ENCODE measurements at regions not wholly inside any gene's neighbourhood (a gene's known extent, or its start where the extent isn't known, plus 50 kb on each side); places are given as distances from the start of the nearest gene placed in this dataset.

DNA sequence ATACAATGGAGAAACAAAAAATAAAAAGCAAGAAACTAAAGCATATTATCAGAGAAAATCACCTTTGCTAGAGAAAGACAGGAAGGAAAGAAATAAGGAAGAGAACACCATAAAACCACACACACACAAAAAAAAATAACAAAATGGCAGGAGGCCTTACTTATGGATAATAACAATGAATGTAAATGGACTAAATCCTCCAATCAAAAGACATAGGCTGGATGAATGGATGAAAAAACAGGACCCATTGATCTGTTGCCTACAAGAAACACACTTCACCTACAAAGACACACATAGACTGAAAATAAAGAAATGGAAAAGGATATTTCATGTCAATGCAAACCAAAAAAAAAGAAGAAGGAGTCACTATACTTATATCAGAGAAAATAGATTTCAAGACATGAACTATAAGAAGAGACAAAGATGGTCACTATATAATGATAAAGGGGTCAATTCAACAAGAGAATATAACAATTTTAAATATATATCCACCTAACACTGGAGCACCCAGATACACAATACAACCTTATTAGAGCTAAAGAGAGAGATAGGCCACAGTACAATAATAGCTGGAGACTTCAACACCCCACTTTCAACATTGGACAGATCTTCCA is 693.6 kb downstream of the HACE1 start:
- peaks cover 9% of the 10 kb centered on the region; the same call in 1 of the 2 replicates for H3K4me1 ChIP-seq (ENCODE audit: control insufficient read depth, insufficient read depth, low read length)
- H3K9me3 ChIP-seq (ENCODE audit: control insufficient read depth, insufficient read depth, low read depth, low read length) = peaks cover 5% of the 10 kb centered on the region; the same call in 1 of the 2 replicates
- H3K4me3 ChIP-seq (ENCODE audit: low read depth, low read length) = no peak overlapping the region
- H3K27ac ChIP-seq (ENCODE audit: low read depth, low read length) = no peak overlapping the region
- H3K36me3 ChIP-seq (ENCODE audit: control insufficient read depth, insufficient read depth, low read length) = no peaks in the 10 kb centered on the region
- H3K9ac ChIP-seq (ENCODE audit: low read length) = no peak overlapping the region
- H3K27me3 ChIP-seq (ENCODE audit: control insufficient read depth, insufficient read depth, low read length) = no peaks in the 10 kb centered on the region

DNA sequence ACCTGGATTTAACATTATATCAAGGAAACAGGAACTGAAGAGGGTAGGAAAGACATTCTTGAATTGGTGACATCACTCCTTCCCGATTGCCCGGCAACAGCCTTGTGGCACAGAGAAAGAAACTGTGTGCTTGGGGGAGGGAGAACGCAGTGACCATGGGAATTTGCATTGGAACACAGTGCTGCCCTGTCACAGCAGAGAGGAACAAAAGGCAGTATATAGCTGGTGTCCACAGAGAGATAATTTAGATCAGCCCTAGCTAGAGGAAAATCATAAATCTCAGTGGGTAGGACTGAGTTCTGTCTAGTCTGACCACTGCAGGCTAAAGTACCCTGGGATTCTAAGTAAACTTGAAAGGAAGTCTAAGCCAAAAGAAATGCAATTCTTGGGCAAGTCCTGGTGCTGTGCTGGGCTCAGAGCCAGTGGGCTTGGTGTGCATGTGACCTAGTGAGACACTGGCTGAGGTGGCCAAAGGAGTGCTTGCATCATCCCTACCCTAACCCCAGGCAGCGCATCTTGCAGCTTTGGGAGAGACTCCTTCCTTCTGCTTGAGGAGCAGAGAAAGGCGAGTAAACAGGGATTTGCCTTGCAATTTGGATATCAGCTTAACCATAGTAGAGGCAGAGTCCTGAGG is 697.6 kb downstream of the HACE1 start:
- peaks cover 5% of the 10 kb centered on the region; the same call in 1 of the 2 replicates for H3K9me3 ChIP-seq (ENCODE audit: control insufficient read depth, insufficient read depth, low read depth, low read length)
- no peaks in the 10 kb centered on the region for H3K27me3 ChIP-seq (ENCODE audit: control insufficient read depth, insufficient read depth, low read length)
- no peak overlapping the region for H3K9ac ChIP-seq (ENCODE audit: low read length)
- H3K4me3 ChIP-seq (ENCODE audit: low read depth, low read length) = no peak overlapping the region
- H3K4me1 ChIP-seq (ENCODE audit: control insufficient read depth, insufficient read depth, low read length) = 0 out of 2 replicates have a peak, but pooled peaks cover 5% of the 10 kb centered on the region
- H3K36me3 ChIP-seq (ENCODE audit: control insufficient read depth, insufficient read depth, low read length) = no peaks in the 10 kb centered on the region
- H3K27ac ChIP-seq (ENCODE audit: low read depth, low read length) = no peak overlapping the region

DNA sequence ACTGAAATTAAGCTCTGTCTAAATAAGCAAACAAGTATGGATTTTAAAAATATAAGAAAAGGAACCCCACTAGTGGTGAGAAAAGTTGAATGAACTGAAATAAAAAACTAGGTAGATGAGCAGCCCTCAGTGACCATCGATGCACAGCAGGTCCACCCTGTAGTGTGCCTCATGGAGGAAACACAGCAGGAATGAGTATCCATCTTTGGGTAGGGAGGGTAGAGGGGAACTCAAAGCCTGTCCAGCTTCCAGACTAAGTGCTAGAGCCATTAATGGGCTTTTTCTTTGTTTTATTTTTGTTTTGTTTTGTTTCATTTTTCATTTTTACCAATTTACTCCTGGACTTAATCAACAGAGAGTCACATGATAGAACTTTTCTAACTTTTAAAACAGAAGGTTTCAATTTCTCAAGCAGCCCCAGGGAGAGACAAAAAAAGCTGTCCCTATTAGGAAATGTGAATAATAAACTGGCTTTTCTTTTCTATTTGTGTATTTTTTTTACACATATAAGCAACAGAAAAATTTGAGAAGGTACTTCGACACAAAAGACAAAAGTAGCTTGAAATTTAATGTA is 700.6 kb downstream of the HACE1 start:
- Histone ChIP-seq H3K9me3 (ENCODE audit: control insufficient read depth, insufficient read depth, low read depth, low read length) (0 out of 2 replicates have a peak, but pooled peaks cover 5% of the 10 kb centered on the region), H3K4me1 (ENCODE audit: control insufficient read depth, insufficient read depth, low read length) (0 out of 2 replicates have a peak, but pooled peaks cover 5% of the 10 kb centered on the region), H3K9ac (ENCODE audit: low read length) (no peak overlapping the region), H3K27ac (ENCODE audit: low read depth, low read length) (no peak overlapping the region), H3K36me3 (ENCODE audit: control insufficient read depth, insufficient read depth, low read length) (no peaks in the 10 kb centered on the region), H3K4me3 (ENCODE audit: low read depth, low read length) (no peak overlapping the region), H3K27me3 (ENCODE audit: control insufficient read depth, insufficient read depth, low read length) (no peaks in the 10 kb centered on the region)

DNA sequence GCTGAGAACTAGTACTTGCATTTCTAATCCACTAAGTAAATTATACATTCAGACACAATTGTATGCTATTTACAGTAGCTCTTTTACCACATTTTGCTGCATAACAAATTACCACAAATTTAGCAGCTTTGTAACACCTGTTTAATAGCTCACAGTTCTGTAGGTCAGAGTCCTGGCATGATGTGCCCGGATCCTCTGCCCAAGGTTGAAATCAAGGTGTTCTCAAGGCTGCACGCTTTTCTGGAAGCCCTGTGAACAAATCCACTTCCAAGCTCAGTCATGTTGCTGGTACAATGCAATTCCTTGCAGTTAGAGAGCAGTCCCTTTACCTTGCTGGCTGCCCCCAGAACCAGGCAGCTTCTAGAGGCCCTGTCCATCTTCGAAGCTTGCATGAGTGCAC is 716.0 kb downstream of the HACE1 start:
- H3K36me3 ChIP-seq (ENCODE audit: control insufficient read depth, insufficient read depth, low read length) = no peaks in the 10 kb centered on the region
- H3K27me3 ChIP-seq (ENCODE audit: control insufficient read depth, insufficient read depth, low read length) = no peaks in the 10 kb centered on the region
- H3K9ac ChIP-seq (ENCODE audit: low read length) = no peak overlapping the region
- H3K4me1 ChIP-seq (ENCODE audit: control insufficient read depth, insufficient read depth, low read length) = no peaks in the 10 kb centered on the region
- peaks cover 15% of the 10 kb centered on the region for H3K9me3 ChIP-seq (ENCODE audit: control insufficient read depth, insufficient read depth, low read depth, low read length)
- H3K4me3 ChIP-seq (ENCODE audit: low read depth, low read length) = no peak overlapping the region
- no peak overlapping the region for H3K27ac ChIP-seq (ENCODE audit: low read depth, low read length)

DNA sequence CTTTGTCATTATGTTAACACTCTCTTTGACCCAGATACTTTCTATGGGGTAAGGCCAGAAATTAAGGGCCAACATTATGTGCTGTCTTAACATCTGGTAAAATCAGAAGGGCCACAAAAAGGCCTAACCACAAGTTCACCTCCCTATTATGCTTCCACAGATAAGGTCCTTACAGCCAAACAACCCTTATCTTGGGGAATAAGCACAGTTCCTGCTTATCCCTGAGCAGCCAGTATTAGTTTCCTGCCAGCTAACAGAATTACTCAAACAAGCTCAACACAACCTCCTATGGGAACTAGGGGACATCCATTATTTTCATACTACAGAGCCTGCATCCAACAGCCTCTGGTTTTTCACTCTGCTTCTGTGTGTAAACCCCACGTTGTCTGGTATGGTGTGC is 724.8 kb downstream of the HACE1 start:
- Histone ChIP-seq H3K27ac (ENCODE audit: low read depth, low read length) (no peak overlapping the region), H3K36me3 (ENCODE audit: control insufficient read depth, insufficient read depth, low read length) (no peaks in the 10 kb centered on the region), H3K9ac (ENCODE audit: low read length) (no peak overlapping the region), H3K4me1 (ENCODE audit: control insufficient read depth, insufficient read depth, low read length) (no peaks in the 10 kb centered on the region), H3K4me3 (ENCODE audit: low read depth, low read length) (no peak overlapping the region), H3K9me3 (ENCODE audit: control insufficient read depth, insufficient read depth, low read depth, low read length) (peaks cover 9% of the 10 kb centered on the region), H3K27me3 (ENCODE audit: control insufficient read depth, insufficient read depth, low read length) (no peaks in the 10 kb centered on the region)

DNA sequence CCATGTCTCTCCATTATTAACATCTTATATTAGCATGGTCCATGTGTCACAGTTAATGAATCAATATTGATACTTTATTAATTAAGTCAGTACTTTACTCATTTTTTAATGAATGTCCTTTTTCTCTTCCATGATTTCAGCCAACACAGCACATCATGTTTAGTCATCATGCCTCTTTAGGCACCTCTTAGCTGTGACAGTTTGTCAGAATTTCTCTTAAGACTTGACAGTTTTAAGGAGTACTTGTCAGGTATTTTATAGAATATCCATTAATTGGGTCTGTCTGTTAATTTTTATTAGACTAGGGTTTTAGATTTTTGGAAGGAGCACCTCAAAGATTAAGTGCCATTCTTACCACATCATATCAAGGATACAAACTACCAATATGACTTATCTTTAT is 729.4 kb downstream of the HACE1 start:
- Histone ChIP-seq H3K27ac (ENCODE audit: low read depth, low read length) (no peak overlapping the region), H3K36me3 (ENCODE audit: control insufficient read depth, insufficient read depth, low read length) (no peaks in the 10 kb centered on the region), H3K4me3 (ENCODE audit: low read depth, low read length) (no peak overlapping the region), H3K9ac (ENCODE audit: low read length) (no peak overlapping the region), H3K27me3 (ENCODE audit: control insufficient read depth, insufficient read depth, low read length) (no peaks in the 10 kb centered on the region), H3K4me1 (ENCODE audit: control insufficient read depth, insufficient read depth, low read length) (peaks cover 4% of the 10 kb centered on the region; the same call in 1 of the 2 replicates), H3K9me3 (ENCODE audit: control insufficient read depth, insufficient read depth, low read depth, low read length) (no peaks in the 10 kb centered on the region)

DNA sequence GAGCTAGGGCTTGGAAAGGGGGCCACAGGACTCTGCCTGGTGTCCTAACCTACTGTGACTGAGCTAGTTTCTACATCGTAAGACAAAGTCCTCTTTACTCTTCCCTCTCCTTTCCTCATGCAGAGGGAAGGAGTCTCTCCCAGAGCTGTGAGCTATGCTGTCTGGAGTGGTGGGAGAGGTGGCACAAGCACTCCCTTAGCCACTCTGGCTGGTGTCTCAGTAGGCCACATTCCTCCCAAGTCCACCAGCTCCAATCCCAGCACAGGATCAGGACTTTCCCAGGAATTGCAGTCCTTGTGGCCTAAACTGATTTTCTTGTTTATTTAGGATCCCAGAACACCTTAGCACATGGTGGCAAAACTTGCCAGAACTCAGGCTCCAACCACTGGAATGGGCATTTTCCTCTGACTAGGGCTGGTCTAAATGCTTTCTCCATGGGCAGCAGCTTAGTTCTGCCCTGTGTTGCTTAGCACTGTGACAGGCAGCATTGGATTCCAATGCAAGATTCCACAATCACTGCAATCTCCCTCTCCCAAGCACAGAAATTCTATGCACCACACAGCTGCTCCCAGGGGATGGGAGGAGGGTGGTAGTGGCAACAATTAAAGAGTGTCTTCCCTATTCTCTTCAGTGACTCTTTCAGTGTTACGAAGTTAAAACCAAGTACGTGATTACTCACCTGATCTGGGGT is 733.3 kb downstream of the HACE1 start:
- peaks cover 8% of the 10 kb centered on the region; the same call in 1 of the 2 replicates for H3K9me3 ChIP-seq (ENCODE audit: control insufficient read depth, insufficient read depth, low read depth, low read length)
- H3K4me3 ChIP-seq (ENCODE audit: low read depth, low read length) = no peak overlapping the region
- H3K36me3 ChIP-seq (ENCODE audit: control insufficient read depth, insufficient read depth, low read length) = no peaks in the 10 kb centered on the region
- no peak overlapping the region for H3K27ac ChIP-seq (ENCODE audit: low read depth, low read length)
- H3K9ac ChIP-seq (ENCODE audit: low read length) = no peak overlapping the region
- peaks cover 8% of the 10 kb centered on the region; the same call in 1 of the 2 replicates for H3K4me1 ChIP-seq (ENCODE audit: control insufficient read depth, insufficient read depth, low read length)
- no peaks in the 10 kb centered on the region for H3K27me3 ChIP-seq (ENCODE audit: control insufficient read depth, insufficient read depth, low read length)

DNA sequence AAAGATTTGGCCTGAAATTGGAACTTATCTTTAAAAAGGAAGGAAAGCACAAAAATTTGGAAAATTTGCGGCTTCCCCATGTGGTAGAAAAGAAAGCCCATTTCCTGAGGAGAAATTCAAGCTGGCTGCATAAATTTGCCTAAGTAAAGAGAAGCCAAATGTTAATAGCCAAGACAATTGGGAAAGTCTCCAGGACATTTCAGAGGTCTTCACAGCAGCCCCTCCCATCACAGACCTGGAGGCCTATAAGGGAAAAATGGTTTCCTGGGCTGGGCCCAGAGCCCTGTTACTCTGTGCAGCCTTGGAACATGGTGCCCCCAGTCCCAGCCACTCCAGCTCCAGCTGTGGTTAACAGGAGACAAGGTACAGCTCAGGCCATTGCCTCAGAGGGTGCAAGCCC is 736.5 kb downstream of the HACE1 start:
- H3K9ac ChIP-seq (ENCODE audit: low read length) = no peak overlapping the region
- peaks cover 8% of the 10 kb centered on the region; the same call in 1 of the 2 replicates for H3K9me3 ChIP-seq (ENCODE audit: control insufficient read depth, insufficient read depth, low read depth, low read length)
- no peaks in the 10 kb centered on the region for H3K27me3 ChIP-seq (ENCODE audit: control insufficient read depth, insufficient read depth, low read length)
- no peaks in the 10 kb centered on the region for H3K36me3 ChIP-seq (ENCODE audit: control insufficient read depth, insufficient read depth, low read length)
- no peak overlapping the region for H3K4me3 ChIP-seq (ENCODE audit: low read depth, low read length)
- peaks cover 8% of the 10 kb centered on the region; the same call in 1 of the 2 replicates for H3K4me1 ChIP-seq (ENCODE audit: control insufficient read depth, insufficient read depth, low read length)
- peak overlapping the region; percentile 61; the same call in 1 of the 2 replicates for H3K27ac ChIP-seq (ENCODE audit: low read depth, low read length)

DNA sequence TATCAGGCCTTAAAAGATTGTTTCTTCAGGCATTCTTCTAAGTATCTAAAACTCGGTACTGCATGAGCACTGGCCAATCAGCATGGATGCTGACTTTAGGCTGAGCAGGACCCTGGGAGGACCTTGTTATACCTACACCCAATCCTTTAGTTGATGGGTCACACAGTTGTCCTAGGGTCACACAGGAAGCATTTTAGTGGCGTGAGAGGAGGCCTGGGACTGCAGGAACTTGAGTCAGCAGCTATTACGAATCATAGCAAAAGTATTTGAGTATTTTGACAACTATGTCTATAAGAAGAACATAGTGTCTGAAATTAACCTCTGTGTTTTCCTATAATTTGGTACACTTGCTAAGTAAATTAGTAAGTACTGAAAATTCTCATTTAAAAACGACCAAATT is 741.4 kb downstream of the HACE1 start:
- no peaks in the 10 kb centered on the region for H3K36me3 ChIP-seq (ENCODE audit: control insufficient read depth, insufficient read depth, low read length)
- peaks cover 5% of the 10 kb centered on the region; the same call in 1 of the 2 replicates for H3K9me3 ChIP-seq (ENCODE audit: control insufficient read depth, insufficient read depth, low read depth, low read length)
- H3K27me3 ChIP-seq (ENCODE audit: control insufficient read depth, insufficient read depth, low read length) = no peaks in the 10 kb centered on the region
- H3K9ac ChIP-seq (ENCODE audit: low read length) = no peak overlapping the region
- no peak overlapping the region for H3K27ac ChIP-seq (ENCODE audit: low read depth, low read length)
- peaks cover 4% of the 10 kb centered on the region; the same call in 1 of the 2 replicates for H3K4me1 ChIP-seq (ENCODE audit: control insufficient read depth, insufficient read depth, low read length)
- no peak overlapping the region for H3K4me3 ChIP-seq (ENCODE audit: low read depth, low read length)

DNA sequence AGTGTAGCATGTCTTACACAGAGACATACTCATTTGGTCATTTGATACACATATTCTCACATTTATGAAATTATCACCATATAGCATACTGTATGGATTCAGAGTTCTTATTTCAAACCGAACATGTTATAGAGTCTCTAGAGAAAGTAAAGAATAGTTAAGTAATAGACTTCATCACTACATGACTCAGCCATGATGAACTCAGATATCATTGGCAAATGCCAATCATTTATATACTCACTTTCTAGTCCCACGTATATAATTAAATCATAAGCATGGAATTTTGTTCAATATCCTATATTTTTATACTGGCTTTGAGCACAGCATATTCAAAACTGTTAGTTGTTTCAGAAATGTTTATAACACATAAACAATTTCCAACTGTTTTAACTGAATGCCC is 749.9 kb downstream of the HACE1 start:
- Histone ChIP-seq H3K9ac (ENCODE audit: low read length) (no peak overlapping the region), H3K27me3 (ENCODE audit: control insufficient read depth, insufficient read depth, low read length) (no peaks in the 10 kb centered on the region), H3K4me3 (ENCODE audit: low read depth, low read length) (no peak overlapping the region), H3K36me3 (ENCODE audit: control insufficient read depth, insufficient read depth, low read length) (no peaks in the 10 kb centered on the region), H3K9me3 (ENCODE audit: control insufficient read depth, insufficient read depth, low read depth, low read length) (no peaks in the 10 kb centered on the region), H3K4me1 (ENCODE audit: control insufficient read depth, insufficient read depth, low read length) (no peaks in the 10 kb centered on the region), H3K27ac (ENCODE audit: low read depth, low read length) (no peak overlapping the region)

DNA sequence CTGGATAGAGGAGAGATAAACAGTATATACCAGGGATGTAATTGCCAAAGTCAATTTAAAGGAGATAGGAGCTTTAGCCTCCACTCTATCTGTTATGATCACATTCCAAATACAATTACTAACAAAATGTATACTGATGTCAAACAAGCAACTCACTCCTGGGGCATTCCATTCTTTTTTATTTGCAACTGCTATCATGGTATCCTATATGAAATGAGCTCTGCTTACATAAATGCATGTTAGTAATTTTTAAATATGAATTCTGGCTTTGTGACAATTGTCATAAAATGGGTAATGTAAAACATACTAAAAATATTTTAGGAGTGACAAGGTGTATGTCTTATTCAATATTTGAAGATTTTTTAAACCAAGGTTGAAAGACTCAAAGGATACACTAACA is 751.1 kb downstream of the HACE1 start:
- no peak overlapping the region for H3K9ac ChIP-seq (ENCODE audit: low read length)
- no peaks in the 10 kb centered on the region for H3K4me1 ChIP-seq (ENCODE audit: control insufficient read depth, insufficient read depth, low read length)
- no peaks in the 10 kb centered on the region for H3K27me3 ChIP-seq (ENCODE audit: control insufficient read depth, insufficient read depth, low read length)
- H3K9me3 ChIP-seq (ENCODE audit: control insufficient read depth, insufficient read depth, low read depth, low read length) = no peaks in the 10 kb centered on the region
- H3K36me3 ChIP-seq (ENCODE audit: control insufficient read depth, insufficient read depth, low read length) = no peaks in the 10 kb centered on the region
- no peak overlapping the region for H3K4me3 ChIP-seq (ENCODE audit: low read depth, low read length)
- H3K27ac ChIP-seq (ENCODE audit: low read depth, low read length) = no peak overlapping the region

Data from HUES6 (cell line).